ACHN (cell line): ENCODE measurements at regions not wholly inside any gene's neighbourhood (a gene's known extent, or its start where the extent isn't known, plus 50 kb on each side); places are given as distances from the start of the nearest gene placed in this dataset.
A peak's percentile ranks its signal among the peaks of the same experiment; 100 is the strongest.

Experiments used
- DNase-seq: peaks from one replicate; pipeline ENCODE4 v3.0.0-alpha.2; 2015
- in situ Hi-C: cut with HindIII; loops from 2 replicates; pipeline ENCODE4 v1.10.0; 2017; ENCODE audit warnings: low sequenced_read_pairs, low pct_ligation_motif_present, low pct_unique_long_range_greater_than_20kb

DNA sequence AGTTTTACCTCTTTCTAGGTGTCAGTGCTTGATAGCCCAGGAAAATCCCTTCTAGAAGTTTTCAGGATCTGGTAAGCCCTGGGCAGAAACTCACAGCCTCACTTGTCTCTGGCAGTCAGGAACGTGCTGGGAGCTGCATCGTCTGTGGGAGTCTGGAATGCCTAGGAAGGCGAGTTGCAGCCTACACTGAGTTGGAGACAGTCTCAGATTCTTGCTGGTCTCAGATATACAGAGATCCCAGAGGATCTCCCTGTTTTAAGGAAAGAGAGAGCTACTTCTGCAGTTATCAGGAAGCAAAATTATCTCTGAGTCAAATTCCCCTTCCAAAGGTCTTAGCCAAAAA, 104.4 kb upstream of the CDC42EP3 start:
- in situ Hi-C loops, result no loop called here
- peak; percentile 9 for DNase-seq

GRCh38 chr2:37776487-37776886, 105.0 kb upstream of the CDC42EP3 start:
- in situ Hi-C loops, result no loop called here
- DNase-seq, result peak; percentile 94

GRCh38 chr2:37779139-37779538, 107.7 kb upstream of the CDC42EP3 start:
- in situ Hi-C loops, result no loop called here
- no peak for DNase-seq

- in situ Hi-C loops, result no loop called here
These were observed 108.4 kb upstream of the CDC42EP3 start for GRCh38 chr2:37779611-37780386.

DNA sequence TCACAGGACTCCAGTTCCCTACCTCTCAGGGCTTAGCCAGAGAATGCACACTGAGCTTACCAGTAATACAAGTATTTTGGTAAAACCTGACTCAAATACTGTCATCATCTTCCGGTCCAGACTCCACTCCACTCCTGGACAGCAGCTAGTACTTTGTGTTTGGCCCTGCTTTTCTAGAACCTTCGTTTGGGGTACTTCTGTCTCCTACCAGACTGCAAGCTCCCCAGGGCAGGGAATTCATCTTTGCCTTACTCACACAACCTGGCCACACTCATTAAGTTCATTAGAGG, 108.9 kb upstream of the CDC42EP3 start:
- in situ Hi-C loops, result no loop called here
- DNase-seq, result no peak

More at GRCh38 chr2:37779611-37780386, 108.4 kb upstream of the CDC42EP3 start:
- DNase-seq, result no peak

DNA sequence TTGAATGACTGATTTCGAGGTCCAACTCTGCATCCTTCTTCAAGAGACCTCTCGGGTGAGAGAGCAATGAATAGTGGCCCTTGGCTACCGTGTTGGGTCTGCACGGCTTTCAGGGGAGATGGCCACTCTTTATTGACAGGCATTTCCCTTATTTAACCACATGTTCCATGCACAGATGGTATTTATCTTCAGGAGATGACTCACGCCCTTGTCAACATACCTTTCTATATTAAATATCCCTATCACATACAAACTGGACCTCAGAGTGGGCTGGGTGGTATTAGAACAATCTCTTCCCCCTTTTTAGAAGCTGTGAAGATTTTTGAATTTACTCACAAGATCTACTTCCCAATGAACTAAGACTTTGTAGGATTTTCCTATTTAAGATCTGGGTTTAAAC, 109.6 kb upstream of the CDC42EP3 start:
- peak; percentile 26 for DNase-seq
- in situ Hi-C loops, result no loop called here

GRCh38 chr2:37782155-37782673, 110.8 kb upstream of the CDC42EP3 start:
- in situ Hi-C loops, result no loop called here
- DNase-seq, result no peak

GRCh38 chr2:37782721-37783371, 111.4 kb upstream of the CDC42EP3 start:
- in situ Hi-C loops, result no loop called here
- no peak for DNase-seq

DNA sequence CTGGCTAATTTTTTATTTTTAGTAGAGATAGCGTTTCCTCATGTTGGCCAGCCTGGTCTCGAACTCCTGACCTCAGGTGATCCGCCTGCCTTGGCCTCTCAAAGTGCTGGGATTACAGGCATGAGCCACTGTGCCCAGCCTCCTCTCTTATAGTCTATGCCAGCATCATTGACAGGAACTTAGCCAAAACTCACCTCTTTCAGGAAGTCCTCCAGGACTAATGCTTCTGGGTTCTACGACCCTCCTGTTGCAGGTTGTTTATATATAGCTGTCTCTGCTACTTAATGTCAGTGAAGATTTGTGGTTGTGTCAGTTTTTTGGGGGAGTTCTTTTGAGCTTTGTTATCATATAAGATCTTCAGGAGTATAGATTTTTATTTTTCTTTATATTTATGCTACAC, 112.1 kb upstream of the CDC42EP3 start:
- in situ Hi-C loops, result no loop called here
- no peak for DNase-seq

GRCh38 chr2:37784071-37784758, 112.8 kb upstream of the CDC42EP3 start:
- DNase-seq, result no peak
- in situ Hi-C loops, result no loop called here

DNA sequence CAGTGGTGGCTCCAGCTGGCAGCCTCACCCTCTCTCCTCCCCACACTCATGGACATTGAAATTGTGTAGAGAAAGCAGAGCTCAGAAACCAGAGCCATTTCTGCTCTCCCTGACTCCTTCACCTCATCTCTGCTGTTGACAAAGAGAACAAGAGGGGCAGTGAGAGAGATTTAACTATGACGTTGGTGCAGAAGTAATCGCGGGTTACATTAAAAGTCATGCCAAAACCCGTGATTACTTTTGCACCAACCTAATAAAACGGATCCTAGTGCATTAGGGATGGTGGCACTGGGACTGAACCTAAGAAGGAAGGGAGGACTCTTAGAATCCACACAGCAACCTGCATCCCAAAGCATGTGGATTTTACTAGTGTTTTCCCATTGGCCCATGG, 113.3 kb upstream of the CDC42EP3 start:
- DNase-seq, result no peak
- in situ Hi-C loops, result no loop called here

DNA sequence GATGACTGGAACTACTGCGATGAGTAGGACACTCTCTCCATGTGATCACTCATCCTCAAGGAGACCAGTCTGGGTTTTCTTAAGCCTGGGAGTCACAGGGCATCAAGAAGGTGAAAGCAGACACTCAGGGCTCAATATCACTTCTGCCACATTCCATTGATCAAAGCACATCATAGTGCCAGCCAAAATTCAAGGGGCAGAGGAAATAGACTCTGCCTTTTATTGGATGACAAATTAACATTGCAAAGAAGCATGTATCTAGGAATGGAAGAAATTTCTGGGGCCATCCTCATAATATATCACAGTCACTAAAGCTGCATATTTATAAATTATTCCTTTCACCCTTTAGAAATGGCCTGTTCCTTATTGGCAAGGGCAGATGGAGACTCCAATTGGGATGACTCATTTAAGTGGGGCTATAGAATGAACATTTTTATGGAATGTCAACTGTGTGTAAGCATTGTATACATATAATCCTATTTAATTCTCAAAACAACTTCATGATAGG, 114.8 kb upstream of the CDC42EP3 start:
- no peak for DNase-seq
- in situ Hi-C loops, result no loop called here

DNA sequence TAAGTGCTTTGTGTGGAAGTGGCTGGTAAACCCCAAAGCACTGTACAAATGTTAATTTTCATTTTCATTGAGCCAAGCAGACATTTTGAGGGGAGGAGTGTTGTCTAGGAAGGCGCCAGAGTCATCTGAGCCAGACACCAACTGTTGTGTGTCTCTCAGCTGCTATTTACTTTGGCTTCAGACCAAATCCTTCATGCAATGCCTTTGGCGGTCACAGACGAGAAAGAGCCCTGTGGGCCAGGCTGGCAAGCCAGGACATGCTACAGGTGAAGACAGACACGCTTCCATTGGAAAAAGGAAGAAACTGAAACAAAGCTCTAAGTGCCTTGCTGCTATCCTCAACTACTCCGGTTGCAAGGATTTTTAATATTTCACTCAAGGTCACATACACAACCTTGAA, 115.4 kb upstream of the CDC42EP3 start:
- in situ Hi-C loops, result no loop called here
- DNase-seq, result no peak

GRCh38 chr2:37788602-37789209, 117.3 kb upstream of the CDC42EP3 start:
- in situ Hi-C loops, result no loop called here
- no peak for DNase-seq

DNA sequence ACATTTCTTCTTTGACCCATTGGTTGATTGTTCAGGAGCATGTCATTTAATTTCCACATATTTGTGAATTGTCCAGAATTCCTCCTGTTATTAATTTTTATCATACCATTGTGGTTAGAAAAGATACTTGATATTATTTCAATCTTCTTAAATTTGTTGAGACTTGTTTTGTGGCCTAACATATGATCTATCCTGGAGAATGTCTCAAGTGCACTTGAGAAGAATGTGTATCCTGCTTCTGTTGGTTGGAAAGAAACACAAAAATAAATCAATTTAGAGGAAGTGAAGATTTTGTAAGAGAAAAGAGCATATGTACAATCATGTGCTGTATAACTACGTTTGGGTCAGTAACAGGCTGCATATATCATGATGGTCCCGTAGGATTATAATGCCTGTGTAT, 118.6 kb upstream of the CDC42EP3 start:
- DNase-seq, result no peak
- in situ Hi-C loops, result no loop called here

GRCh38 chr2:37790462-37790861, 119.0 kb upstream of the CDC42EP3 start:
- in situ Hi-C loops, result no loop called here
- no peak for DNase-seq

GRCh38 chr2:37792366-37792765, 120.9 kb upstream of the CDC42EP3 start:
- in situ Hi-C loops, result no loop called here
- no peak for DNase-seq

- no peak for DNase-seq
- in situ Hi-C loops, result no loop called here
These were observed 121.6 kb upstream of the CDC42EP3 start for GRCh38 chr2:37793004-37793403.

DNA sequence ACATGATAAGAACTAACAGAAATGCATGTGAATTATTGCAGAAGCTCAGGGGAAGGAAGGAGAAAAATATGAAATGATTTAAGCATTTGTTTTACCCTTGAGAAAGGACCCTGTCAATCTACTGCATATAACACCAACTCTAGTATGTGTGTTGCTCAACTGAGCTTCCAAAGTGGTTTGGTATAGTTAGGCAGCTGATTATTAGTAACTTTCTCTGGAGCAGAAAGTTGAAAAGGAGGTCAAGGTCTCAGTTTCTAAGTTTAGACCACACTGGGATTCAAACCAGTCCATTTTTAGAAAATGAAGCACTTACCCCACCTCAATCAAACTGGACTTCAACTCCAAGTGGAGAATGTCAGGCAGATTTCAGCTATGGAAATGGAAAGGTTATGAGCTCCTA, 123.3 kb upstream of the CDC42EP3 start:
- in situ Hi-C loops, result no loop called here

More for the DNA sequence above, 123.3 kb upstream of the CDC42EP3 start:
- DNase-seq, result no peak
